ENCODE measurements at regions not wholly inside any gene's neighbourhood (a gene's known extent, or its start where the extent isn't known, plus 50 kb on each side); places are given as distances from the start of the nearest gene placed in this dataset.

- Histone ChIP-seq H2AFZ (ENCODE audit: control insufficient read depth, low read length) (no peak overlapping the region), H3K27me3 (ENCODE audit: control insufficient read depth, extremely low read depth, insufficient read depth, low read length) (peaks cover 2% of the 10 kb centered on the region), H3K9ac (ENCODE audit: control insufficient read depth, extremely low read depth, insufficient read depth, low read length) (no peak overlapping the region), H3K27ac (ENCODE audit: control insufficient read depth, insufficient read depth, low read length) (no peak overlapping the region), H3K4me2 (ENCODE audit: control insufficient read depth, extremely low read depth, insufficient read depth, low read depth, low read length) (no peak overlapping the region), H4K20me1 (ENCODE audit: control insufficient read depth, extremely low read depth, insufficient read depth, low read length) (no peaks in the 10 kb centered on the region), H3K4me1 (ENCODE audit: control insufficient read depth, extremely low read depth, insufficient read depth, low read length) (no peaks in the 10 kb centered on the region), H3K79me2 (ENCODE audit: control insufficient read depth, insufficient read depth, low read length) (no peaks in the 10 kb centered on the region), H3K9me3 (ENCODE audit: control insufficient read depth, low read depth, low read length) (no peaks in the 10 kb centered on the region), H3K36me3 (ENCODE audit: control insufficient read depth in 2 of 2, extremely low read depth in 1 of 2, insufficient read depth in 2 of 2, low read length in 2 of 2) (no peaks in the 10 kb centered on the region), H3K9me1 (ENCODE audit: control insufficient read depth, extremely low read depth, insufficient read depth, low read length) (no peaks in the 10 kb centered on the region), H3K4me3 (ENCODE audit: control insufficient read depth in 2 of 3, extremely low read depth in 1 of 3, insufficient read depth in 2 of 3, low read depth in 1 of 3, low read length in 3 of 3) (no peak overlapping the region)
- FAIRE-seq (no peak), DNase-seq (ENCODE audit: low read depth, low spot score) (no peak)
- dilution Hi-C loops (cut with MboI; ENCODE audit: extremely low pct_ligation_motif_present, low sequenced_read_pairs): loop anchor here (25.0 kb wide), 1 partner anchor 300 kb away; no protein-coding TSS in a partner anchor
- TF ChIP-seq EZH2 (IDR thresholded peaks at IDR 0.05; ENCODE audit: low read length): no peak
- TF ChIP-seq, protein P1, sequence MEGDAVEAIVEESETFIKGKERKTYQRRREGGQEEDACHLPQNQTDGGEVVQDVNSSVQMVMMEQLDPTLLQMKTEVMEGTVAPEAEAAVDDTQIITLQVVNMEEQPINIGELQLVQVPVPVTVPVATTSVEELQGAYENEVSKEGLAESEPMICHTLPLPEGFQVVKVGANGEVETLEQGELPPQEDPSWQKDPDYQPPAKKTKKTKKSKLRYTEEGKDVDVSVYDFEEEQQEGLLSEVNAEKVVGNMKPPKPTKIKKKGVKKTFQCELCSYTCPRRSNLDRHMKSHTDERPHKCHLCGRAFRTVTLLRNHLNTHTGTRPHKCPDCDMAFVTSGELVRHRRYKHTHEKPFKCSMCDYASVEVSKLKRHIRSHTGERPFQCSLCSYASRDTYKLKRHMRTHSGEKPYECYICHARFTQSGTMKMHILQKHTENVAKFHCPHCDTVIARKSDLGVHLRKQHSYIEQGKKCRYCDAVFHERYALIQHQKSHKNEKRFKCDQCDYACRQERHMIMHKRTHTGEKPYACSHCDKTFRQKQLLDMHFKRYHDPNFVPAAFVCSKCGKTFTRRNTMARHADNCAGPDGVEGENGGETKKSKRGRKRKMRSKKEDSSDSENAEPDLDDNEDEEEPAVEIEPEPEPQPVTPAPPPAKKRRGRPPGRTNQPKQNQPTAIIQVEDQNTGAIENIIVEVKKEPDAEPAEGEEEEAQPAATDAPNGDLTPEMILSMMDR (optimal IDR thresholded peaks at IDR 0.05 in 1 of 3, IDR thresholded peaks at IDR 0.05 in 1 of 3, conservative IDR thresholded peaks at IDR 0.05 in 1 of 3; ENCODE audit: extremely low read depth in 1 of 3, insufficient read depth in 2 of 3, low read length in 3 of 3): no peak
Observed at GRCh38 chr2:224287531-224287930, 114.4 kb downstream of the FAM124B start.

DNA sequence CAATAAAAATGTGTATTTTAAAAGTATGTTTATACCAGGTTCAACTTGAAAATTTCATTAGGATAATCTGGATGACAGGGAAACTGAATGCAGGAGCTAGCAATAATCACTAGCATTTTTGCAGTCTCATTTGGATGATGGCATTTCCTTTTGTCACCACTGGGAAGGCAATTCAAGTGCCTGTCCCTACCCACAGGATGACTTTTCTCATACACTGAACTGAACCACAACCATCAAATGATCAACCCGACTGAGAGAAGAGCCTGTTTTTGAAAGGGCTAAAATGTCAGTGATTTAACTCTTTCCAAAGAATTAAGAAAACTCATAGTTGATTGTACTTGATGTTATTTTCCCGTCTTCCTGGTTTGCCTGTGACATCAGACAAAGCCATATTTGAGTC lies 115.0 kb downstream of the FAM124B start:
- no peak overlapping the region for H3K4me3 ChIP-seq (ENCODE audit: control insufficient read depth in 2 of 3, extremely low read depth in 1 of 3, insufficient read depth in 2 of 3, low read depth in 1 of 3, low read length in 3 of 3)
- no peaks in the 10 kb centered on the region for H3K79me2 ChIP-seq (ENCODE audit: control insufficient read depth, insufficient read depth, low read length)
- H3K27me3 ChIP-seq (ENCODE audit: control insufficient read depth, extremely low read depth, insufficient read depth, low read length): peaks cover 2% of the 10 kb centered on the region
- TF ChIP-seq, protein P1 (optimal IDR thresholded peaks at IDR 0.05 in 1 of 3, IDR thresholded peaks at IDR 0.05 in 1 of 3, conservative IDR thresholded peaks at IDR 0.05 in 1 of 3; ENCODE audit: extremely low read depth in 1 of 3, insufficient read depth in 2 of 3, low read length in 3 of 3): no peak
- TF ChIP-seq EZH2 (IDR thresholded peaks at IDR 0.05; ENCODE audit: low read length): no peak
- H4K20me1 ChIP-seq (ENCODE audit: control insufficient read depth, extremely low read depth, insufficient read depth, low read length): no peaks in the 10 kb centered on the region
- no peak for DNase-seq (ENCODE audit: low read depth, low spot score)
- no peak overlapping the region for H3K27ac ChIP-seq (ENCODE audit: control insufficient read depth, insufficient read depth, low read length)
- H3K9ac ChIP-seq (ENCODE audit: control insufficient read depth, extremely low read depth, insufficient read depth, low read length): no peak overlapping the region
- no peaks in the 10 kb centered on the region for H3K4me1 ChIP-seq (ENCODE audit: control insufficient read depth, extremely low read depth, insufficient read depth, low read length)
- no peak overlapping the region for H2AFZ ChIP-seq (ENCODE audit: control insufficient read depth, low read length)
- no peak overlapping the region for H3K4me2 ChIP-seq (ENCODE audit: control insufficient read depth, extremely low read depth, insufficient read depth, low read depth, low read length)
- no peaks in the 10 kb centered on the region for H3K9me3 ChIP-seq (ENCODE audit: control insufficient read depth, low read depth, low read length)
- dilution Hi-C loops (cut with MboI; ENCODE audit: extremely low pct_ligation_motif_present, low sequenced_read_pairs): loop anchor here (25.0 kb wide), 1 partner anchor 300 kb away; no protein-coding TSS in a partner anchor
- no peaks in the 10 kb centered on the region for H3K36me3 ChIP-seq (ENCODE audit: control insufficient read depth in 2 of 2, extremely low read depth in 1 of 2, insufficient read depth in 2 of 2, low read length in 2 of 2)
- H3K9me1 ChIP-seq (ENCODE audit: control insufficient read depth, extremely low read depth, insufficient read depth, low read length): no peaks in the 10 kb centered on the region
- FAIRE-seq: no peak
